GM18517 (cell line): ENCODE measurements at regions not wholly inside any gene's neighbourhood (a gene's known extent, or its start where the extent isn't known, plus 50 kb on each side); places are given as distances from the start of the nearest gene placed in this dataset.

Source experiments
- ATAC-seq: cut with Tn5 transposase; IDR thresholded peaks from one replicate; pipeline ENCODE4 v1.9.1; 2021; ENCODE audit warnings: mild to moderate bottlenecking, moderate library complexity; ENCODE audit not compliant: unreplicated experiment

DNA sequence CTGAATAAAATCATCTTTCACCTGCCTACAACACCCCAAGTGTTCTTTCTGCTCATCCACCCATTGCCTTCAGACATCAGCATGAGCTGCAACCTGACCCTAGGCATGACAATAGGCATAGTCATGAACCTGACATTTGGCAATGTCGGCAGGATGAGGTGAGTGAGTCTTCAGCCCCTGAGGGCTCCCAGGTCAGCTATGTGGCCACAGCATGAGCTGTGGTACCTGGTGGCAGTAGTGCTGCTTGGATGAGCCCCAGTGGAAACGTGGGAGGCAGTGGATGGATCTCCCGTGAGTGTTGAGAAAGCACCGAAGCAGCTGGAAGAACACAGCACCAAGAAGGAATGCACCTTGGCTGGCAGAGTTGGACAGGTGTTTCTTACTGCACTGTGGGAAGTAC, 334.8 kb upstream of the FAR2 start:
- no peak for ATAC-seq

- no peak for ATAC-seq
These were observed 331.6 kb upstream of the FAR2 start for GRCh38 chr12:28817524-28817923.

- no peak for ATAC-seq
These were observed 324.8 kb upstream of the FAR2 start for GRCh38 chr12:28824193-28824846.

DNA sequence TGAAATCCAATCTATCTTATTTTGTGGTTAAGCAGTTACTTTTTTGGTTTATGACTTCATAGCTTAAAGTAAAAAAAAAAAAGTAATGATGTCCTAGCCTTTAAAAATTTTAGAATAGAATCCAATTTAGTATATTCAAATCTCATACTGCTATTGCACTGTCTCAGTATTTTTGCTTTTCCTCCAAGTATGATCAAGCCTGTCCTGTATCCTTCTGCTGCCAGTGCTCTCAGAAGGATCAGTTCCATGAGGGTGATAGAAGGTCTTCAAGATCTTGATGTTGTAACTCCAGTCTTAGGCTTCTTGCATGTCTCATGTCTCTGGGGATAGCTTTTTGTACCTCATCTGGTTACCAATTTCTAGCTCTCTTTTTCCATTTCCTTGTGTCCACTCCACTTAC, 324.2 kb upstream of the FAR2 start:
- no peak for ATAC-seq

GRCh38 chr12:28826766-28827165, 322.3 kb upstream of the FAR2 start:
- no peak for ATAC-seq

DNA sequence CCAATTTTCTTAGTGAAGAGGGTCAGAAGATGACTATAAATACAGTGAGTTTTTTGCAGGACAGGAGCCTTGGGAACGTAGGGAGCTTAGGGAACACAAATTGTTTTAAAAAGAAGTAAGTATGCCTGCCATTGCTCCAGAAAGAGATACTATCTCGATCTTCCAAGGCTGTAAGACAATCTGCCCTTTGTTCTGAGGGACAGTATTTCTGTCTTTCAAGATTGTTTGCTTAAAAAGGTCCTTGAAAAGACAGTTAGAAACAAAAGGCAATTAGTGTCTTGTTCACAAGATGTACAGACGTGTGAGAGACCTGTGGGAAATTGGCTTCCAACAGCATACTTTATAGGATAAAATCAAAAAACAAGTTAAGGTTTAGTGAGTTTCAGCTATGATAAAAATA, 321.2 kb upstream of the FAR2 start:
- ATAC-seq = no peak

GRCh38 chr12:28828318-28828717, 320.8 kb upstream of the FAR2 start:
- ATAC-seq = no peak

- no peak for ATAC-seq
These were observed 318.6 kb upstream of the FAR2 start for GRCh38 chr12:28830491-28830890.

DNA sequence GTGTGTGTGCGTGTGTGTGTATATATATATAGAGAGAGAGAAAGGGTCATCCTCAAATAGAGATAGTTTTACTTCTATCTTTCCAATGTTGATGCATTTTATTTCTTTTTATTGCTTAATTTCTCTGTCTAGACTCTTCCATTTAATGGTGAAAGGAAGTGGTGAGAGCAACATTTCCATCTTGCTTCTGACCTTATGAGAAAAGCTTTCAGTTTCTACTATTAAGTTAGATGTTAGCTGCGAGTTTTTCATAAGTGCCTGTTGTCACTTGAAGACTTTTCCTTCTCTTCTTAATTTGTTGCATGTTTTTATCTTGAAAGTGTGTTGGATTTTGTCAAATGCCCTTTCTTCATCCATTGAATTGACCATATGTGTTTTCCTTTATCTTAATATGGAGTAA, 304.4 kb upstream of the FAR2 start:
- no peak for ATAC-seq

DNA sequence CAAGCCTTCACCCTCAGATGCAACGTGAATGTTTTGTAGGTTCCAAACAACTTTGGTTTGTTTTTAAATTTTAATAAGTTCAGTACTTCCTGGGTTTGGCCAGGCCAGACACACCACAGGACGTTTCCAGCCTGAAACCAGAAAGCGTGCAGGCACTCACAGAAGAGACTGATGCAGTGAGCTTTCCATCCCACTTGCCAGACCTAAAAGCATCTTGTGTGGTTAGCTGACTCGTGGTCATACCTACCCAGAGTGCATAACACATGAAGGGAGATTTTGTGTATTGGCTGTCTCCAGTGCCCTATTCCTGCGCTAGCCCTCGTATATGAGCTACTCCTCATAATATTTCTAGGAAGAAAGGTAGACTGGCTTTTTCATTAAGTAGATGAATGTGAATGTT, 297.3 kb upstream of the FAR2 start:
- no peak for ATAC-seq

- ATAC-seq = no peak
These were observed 293.2 kb upstream of the FAR2 start for GRCh38 chr12:28855761-28856310.

DNA sequence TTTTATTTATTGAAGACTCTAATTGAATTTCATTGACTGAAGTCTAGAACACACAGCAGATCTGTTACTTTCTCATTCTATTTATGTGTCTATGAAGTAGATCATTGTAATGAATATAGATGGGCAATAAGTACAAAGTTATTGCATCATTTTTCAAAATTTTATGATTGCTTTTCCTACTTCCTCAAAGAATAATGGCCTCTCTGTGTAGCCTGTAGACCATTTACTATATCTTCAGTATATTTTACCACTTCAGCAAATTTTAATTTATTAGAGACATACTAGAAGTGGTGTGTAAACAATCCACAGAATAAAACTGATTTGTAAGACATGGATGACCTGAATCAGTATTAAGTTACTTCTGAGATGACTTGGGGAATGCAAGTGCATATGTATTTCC, 291.7 kb upstream of the FAR2 start:
- ATAC-seq = no peak

- no peak for ATAC-seq
These were observed 289.5 kb upstream of the FAR2 start for GRCh38 chr12:28859551-28859950.

DNA sequence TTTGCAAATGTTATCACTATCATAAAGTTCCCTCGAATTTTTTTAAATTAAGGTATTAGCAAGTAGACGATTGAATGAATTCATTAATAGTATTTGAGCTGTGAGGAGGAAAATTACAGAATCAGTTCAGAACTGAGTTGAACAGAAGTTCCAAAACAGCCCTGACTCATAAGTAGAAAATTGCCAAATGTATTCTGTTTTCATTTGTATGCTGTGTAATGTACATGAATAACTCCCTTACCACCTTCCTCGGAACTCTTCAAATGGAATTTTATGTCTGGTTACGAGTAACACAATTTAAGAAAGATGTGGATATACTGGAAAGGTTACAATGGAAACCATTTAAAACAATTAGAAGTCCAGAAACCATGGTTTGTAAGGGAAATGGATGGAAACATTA, 283.3 kb upstream of the FAR2 start:
- no peak for ATAC-seq

DNA sequence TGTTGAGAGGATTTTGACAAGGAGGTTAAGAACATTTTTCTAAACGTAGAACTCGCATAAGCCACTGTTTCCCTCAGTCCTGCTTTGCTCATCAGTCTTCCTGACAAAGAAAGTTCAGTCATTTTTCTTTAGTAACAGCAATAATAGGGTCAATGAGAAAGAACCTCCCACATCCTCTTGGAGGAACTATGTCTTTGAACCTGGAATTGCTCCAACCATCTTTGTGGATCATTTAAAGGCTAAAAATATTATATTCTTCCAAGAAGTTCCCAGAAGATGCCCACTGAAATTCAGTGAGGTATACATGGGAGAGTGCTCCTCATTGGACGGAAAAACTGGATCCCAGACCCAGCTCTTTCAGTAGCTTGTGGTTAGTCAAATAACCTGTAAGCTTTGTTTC, 282.8 kb upstream of the FAR2 start:
- ATAC-seq = no peak

DNA sequence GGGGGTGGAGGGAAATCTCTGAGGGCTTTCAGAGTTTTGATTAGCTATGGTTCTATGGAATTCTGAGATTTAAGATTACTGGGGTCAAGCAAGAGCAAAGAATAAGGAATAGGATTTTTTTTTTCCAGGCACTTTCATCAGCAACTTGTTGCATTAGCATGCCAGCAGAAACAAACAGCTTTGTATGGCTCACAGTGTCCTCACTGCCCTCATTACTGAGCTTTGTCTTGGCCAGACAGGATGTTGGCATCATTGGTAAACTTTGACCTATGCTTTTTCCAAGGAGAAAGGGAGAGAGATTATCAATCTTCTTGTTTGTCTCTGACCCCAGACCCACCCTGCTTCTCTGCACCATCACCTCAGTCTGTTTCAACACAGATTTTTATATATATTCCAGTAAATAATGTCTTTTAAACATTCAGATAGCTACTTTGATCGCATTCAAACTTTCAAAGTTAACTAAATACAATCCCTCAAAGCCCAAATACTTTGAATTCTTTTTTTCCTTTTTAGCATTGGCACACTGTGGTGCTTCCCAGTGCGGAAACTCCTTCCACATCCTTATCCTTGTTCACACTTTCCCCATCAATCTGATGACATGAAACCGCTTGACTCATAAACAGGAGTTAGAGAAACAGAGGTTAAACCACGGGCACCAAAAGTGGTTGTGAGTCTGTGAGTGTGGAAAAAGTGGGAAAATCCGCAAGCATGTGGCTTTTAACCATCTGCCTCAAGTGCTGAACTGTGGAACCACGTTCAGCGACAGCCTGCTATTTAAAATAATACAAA, 282.2 kb upstream of the FAR2 start:
- no peak for ATAC-seq

DNA sequence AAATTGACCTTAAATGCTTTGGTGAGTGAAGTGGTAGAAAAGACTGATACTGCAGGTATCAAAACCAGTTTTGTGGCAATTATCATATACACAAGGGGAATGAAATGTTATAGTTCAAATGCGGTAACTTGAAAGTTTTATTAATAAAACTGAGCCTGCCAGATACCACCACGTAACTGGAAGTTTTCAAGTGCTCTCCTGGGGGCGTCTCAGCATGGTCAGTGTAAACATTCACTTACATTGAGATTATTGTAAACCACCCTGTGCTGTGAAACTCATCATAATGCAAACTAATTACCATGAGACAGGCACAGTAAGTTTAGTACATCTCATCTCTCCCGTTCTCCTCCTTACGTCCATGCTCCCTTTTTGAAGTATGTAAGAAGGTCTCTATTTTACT, 280.7 kb upstream of the FAR2 start:
- no peak for ATAC-seq

DNA sequence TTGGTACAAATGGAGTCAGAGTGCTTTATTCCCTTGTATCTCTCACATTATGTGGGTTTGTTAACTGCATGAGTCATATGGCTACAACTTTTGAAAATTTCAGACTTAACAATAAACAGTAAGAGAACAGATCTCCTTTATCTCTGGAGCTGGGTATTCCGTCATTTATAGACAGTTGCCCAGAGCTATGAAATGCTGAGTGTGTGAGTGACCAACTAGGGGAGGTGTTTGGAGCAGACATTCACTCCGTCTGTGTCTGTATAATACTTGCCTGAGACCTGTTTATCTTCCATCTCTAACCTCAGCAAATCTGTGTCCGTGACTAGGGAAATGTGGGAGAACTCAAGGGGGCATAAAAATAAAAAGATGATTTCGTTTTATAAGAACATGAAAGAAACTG, 279.9 kb upstream of the FAR2 start:
- no peak for ATAC-seq

DNA sequence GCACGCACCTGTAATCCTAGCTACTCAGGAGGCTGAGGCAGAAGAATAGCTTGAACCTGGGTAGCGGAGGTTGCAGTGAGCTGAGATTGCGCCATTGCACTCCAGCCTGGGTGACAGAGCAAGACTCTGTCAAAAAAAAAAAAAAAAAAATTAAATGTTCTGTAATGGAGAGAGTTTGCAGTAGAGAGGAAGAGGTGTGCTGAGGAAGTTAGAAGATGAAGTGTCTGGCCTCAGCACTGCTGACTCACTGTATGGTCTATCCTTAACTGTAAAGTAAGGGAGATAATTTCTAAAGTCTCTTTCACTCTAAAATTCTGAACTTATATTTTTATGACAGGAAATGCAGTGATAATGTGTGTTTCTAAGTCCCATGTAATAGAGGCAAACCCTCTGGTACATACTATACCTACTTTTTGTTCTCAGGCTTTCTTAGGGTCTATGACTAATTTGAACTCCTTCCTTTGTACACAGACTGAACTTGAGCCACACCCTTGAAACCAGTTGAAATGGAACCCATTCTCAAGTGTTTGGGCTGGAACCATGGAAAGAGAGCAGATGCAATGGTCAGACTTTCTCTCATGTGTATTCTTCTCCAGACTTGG, 278.1 kb upstream of the FAR2 start:
- no peak for ATAC-seq

DNA sequence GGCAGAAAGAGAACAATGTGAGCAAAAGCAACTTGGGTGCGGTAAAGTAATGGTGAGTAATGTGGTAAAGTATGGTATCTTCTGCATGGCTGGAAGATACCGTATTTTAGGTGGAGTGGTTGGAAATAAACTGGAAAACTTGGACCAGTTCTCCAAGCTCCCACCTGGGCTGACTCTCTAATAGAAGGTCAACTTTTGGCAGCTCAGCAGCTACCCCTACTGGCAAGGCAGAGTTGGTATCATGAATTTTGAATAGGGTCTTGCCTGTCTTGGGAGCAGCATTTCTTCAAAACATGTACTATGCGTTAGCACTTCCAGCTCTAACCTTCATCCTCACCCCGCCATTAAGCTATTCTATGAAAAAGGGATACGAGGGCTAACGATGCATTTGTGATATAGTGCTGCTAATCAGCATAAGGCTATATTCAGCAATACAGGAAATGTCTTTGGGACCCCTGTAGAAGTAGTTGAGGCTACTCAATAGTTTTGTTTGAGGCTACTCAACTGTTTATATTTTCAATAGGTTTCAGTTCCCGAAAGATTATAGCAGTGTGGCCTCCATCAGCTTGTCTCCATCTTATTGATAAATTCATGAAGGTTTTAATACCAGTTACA, 276.3 kb upstream of the FAR2 start:
- ATAC-seq = peak; percentile 70

GRCh38 chr12:28874758-28875157, 274.3 kb upstream of the FAR2 start:
- no peak for ATAC-seq
